Astrocyte (in vitro differentiated cells and primary cell): ENCODE measurements at regions not wholly inside any gene's neighbourhood (a gene's known extent, or its start where the extent isn't known, plus 50 kb on each side); places are given as distances from the start of the nearest gene placed in this dataset.

Experiments
- DNase-seq: peaks from one replicate; pipeline ENCODE4 v3.0.0-alpha.2; 2010; ENCODE audit warnings: low read depth
- FAIRE-seq: peaks from 2 replicates; lab custom pipeline; 2011; peaks lifted over from hg19 to GRCh38; lab: Jason Lieb, UNC
- H2AFZ ChIP-seq: 2 replicates; pipeline ENCODE4 v1.6.0; 2012; ENCODE audit warnings: low read depth, low read length, inconsistent platforms
- H3K27ac ChIP-seq: 2 replicates; pipeline ENCODE4 v1.5.1; 2011; ENCODE audit warnings: low read depth, low read length, inconsistent platforms
- H3K27me3 ChIP-seq: 2 replicates; pipeline ENCODE4 v1.6.0; 2011; ENCODE audit warnings: low read length, inconsistent platforms; ENCODE audit not compliant: insufficient read depth
- H3K36me3 ChIP-seq: 2 replicates; pipeline ENCODE4 v1.5.1; 2011; ENCODE audit warnings: low read length, inconsistent platforms; ENCODE audit not compliant: insufficient read depth
- H3K4me1 ChIP-seq: 2 replicates; pipeline ENCODE4 v1.5.1; 2011; ENCODE audit warnings: low read length, inconsistent platforms; ENCODE audit not compliant: insufficient read depth
- H3K4me2 ChIP-seq: 2 replicates; pipeline ENCODE4 v1.6.0; 2012; ENCODE audit warnings: low read length, inconsistent platforms
- H3K4me3 ChIP-seq: 2 replicates; pipeline ENCODE4 v1.5.1; 2011; ENCODE audit warnings: low read depth, mild to moderate bottlenecking, low read length, inconsistent platforms; ENCODE audit not compliant: insufficient read depth
- H3K79me2 ChIP-seq: 2 replicates; pipeline ENCODE4 v1.6.0; 2012; ENCODE audit warnings: mild to moderate bottlenecking, low read length, inconsistent platforms; ENCODE audit not compliant: insufficient read depth
- H3K9ac ChIP-seq: 2 replicates; pipeline ENCODE4 v1.6.0; 2012; ENCODE audit warnings: mild to moderate bottlenecking, low read length, inconsistent platforms
- H3K9me3 ChIP-seq: 2 replicates; pipeline ENCODE4 v1.5.1; 2012; ENCODE audit warnings: low read depth, mild to moderate bottlenecking, low read length, inconsistent platforms; ENCODE audit not compliant: insufficient read depth
- H4K20me1 ChIP-seq: 2 replicates; pipeline ENCODE4 v1.6.0; 2012; ENCODE audit warnings: low read length, inconsistent platforms; ENCODE audit not compliant: insufficient read depth
- H3K27ac Mint-ChIP-seq: one replicate; pipeline ENCODE4 v1.8.0; 2021; ENCODE audit warnings: mild to moderate bottlenecking, mixed read lengths; ENCODE audit not compliant: unreplicated experiment
- H3K27me3 Mint-ChIP-seq: one replicate; pipeline ENCODE4 v1.8.0; 2021; ENCODE audit warnings: low read depth, mixed read lengths; ENCODE audit not compliant: unreplicated experiment
- H3K36me3 Mint-ChIP-seq: one replicate; pipeline ENCODE4 v1.8.0; 2021; ENCODE audit warnings: low read depth, mixed read lengths; ENCODE audit not compliant: unreplicated experiment
- H3K4me1 Mint-ChIP-seq: one replicate; pipeline ENCODE4 v1.8.0; 2021; ENCODE audit warnings: low read depth, mixed read lengths; ENCODE audit not compliant: unreplicated experiment
- H3K4me3 Mint-ChIP-seq: one replicate; pipeline ENCODE4 v1.8.0; 2021; ENCODE audit warnings: mild to moderate bottlenecking, moderate library complexity, mixed read lengths; ENCODE audit not compliant: unreplicated experiment
- H3K9me3 Mint-ChIP-seq: one replicate; pipeline ENCODE4 v1.8.0; 2021; ENCODE audit warnings: mild to moderate bottlenecking, mixed read lengths; ENCODE audit not compliant: unreplicated experiment
- CTCF ChIP-seq: IDR thresholded peaks from 2 replicates; pipeline ENCODE4 v1.5.1; 2011; ENCODE audit warnings: low read depth, mild to moderate bottlenecking, inconsistent platforms, low read length, moderate library complexity; ENCODE audit not compliant: insufficient read depth
- EZH2 ChIP-seq: IDR thresholded peaks from 2 replicates; pipeline ENCODE4 v1.6.1; 2012; ENCODE audit warnings: mild to moderate bottlenecking, low read length, inconsistent platforms; ENCODE audit not compliant: insufficient read depth

GRCh38 chr4:137739391-137739790 is 207.1 kb upstream of the PCDH18 start:
- TF ChIP-seq CTCF (no peak), EZH2 (no peak)
- no peaks in the 10 kb centered on the region for H3K79me2 ChIP-seq
- H2AFZ ChIP-seq: no peak overlapping the region
- Mint-ChIP-seq H3K27me3 (no peaks in the 10 kb centered on the region), H3K4me1 (peaks cover 12% of the 10 kb centered on the region), H3K9me3 (peaks cover 6% of the 10 kb centered on the region), H3K4me3 (no peak overlapping the region), H3K27ac (no peak overlapping the region), H3K36me3 (no peaks in the 10 kb centered on the region)
- no peaks in the 10 kb centered on the region for H3K27me3 ChIP-seq
- H3K4me1 ChIP-seq: no peaks in the 10 kb centered on the region
- H3K4me3 ChIP-seq: no peak overlapping the region
- no peaks in the 10 kb centered on the region for H4K20me1 ChIP-seq
- no peak for DNase-seq
- no peaks in the 10 kb centered on the region for H3K36me3 ChIP-seq
- H3K4me2 ChIP-seq: no peak overlapping the region
- no peak overlapping the region for H3K27ac ChIP-seq
- no peak overlapping the region for H3K9ac ChIP-seq
- H3K9me3 ChIP-seq: no peaks in the 10 kb centered on the region
- FAIRE-seq: peak; percentile 63

GRCh38 chr4:137738375-137738990 is 206.2 kb upstream of the PCDH18 start:
- peaks cover 6% of the 10 kb centered on the region for H3K9me3 Mint-ChIP-seq
- TF ChIP-seq EZH2: no peak
- TF ChIP-seq CTCF: no peak
- no peak overlapping the region for H3K27ac ChIP-seq
- no peak overlapping the region for H3K4me3 Mint-ChIP-seq
- H3K36me3 Mint-ChIP-seq: no peaks in the 10 kb centered on the region
- H3K79me2 ChIP-seq: no peaks in the 10 kb centered on the region
- H3K4me1 ChIP-seq: no peaks in the 10 kb centered on the region
- H3K4me3 ChIP-seq: no peak overlapping the region
- no peaks in the 10 kb centered on the region for H4K20me1 ChIP-seq
- no peaks in the 10 kb centered on the region for H3K27me3 Mint-ChIP-seq
- H3K27me3 ChIP-seq: no peaks in the 10 kb centered on the region
- no peak overlapping the region for H3K4me2 ChIP-seq
- no peak overlapping the region for H2AFZ ChIP-seq
- H3K27ac Mint-ChIP-seq: no peak overlapping the region
- no peak for FAIRE-seq
- H3K4me1 Mint-ChIP-seq: peaks cover 12% of the 10 kb centered on the region
- no peak overlapping the region for H3K9ac ChIP-seq
- H3K36me3 ChIP-seq: no peaks in the 10 kb centered on the region
- no peak for DNase-seq
- H3K9me3 ChIP-seq: no peaks in the 10 kb centered on the region

- no peak for FAIRE-seq
- H4K20me1 ChIP-seq: no peaks in the 10 kb centered on the region
- Mint-ChIP-seq H3K4me3 (no peak overlapping the region), H3K27ac (no peak overlapping the region), H3K27me3 (no peaks in the 10 kb centered on the region), H3K36me3 (no peaks in the 10 kb centered on the region), H3K4me1 (peaks cover 11% of the 10 kb centered on the region), H3K9me3 (peaks cover 11% of the 10 kb centered on the region)
- DNase-seq: no peak
- no peak overlapping the region for H3K27ac ChIP-seq
- H2AFZ ChIP-seq: no peak overlapping the region
- H3K4me1 ChIP-seq: no peaks in the 10 kb centered on the region
- no peak for TF ChIP-seq EZH2
- TF ChIP-seq CTCF: no peak
- no peak overlapping the region for H3K4me2 ChIP-seq
- no peaks in the 10 kb centered on the region for H3K79me2 ChIP-seq
- H3K27me3 ChIP-seq: no peaks in the 10 kb centered on the region
- no peak overlapping the region for H3K9ac ChIP-seq
- no peak overlapping the region for H3K4me3 ChIP-seq
- H3K9me3 ChIP-seq: no peaks in the 10 kb centered on the region
- no peaks in the 10 kb centered on the region for H3K36me3 ChIP-seq
Observed at GRCh38 chr4:137735561-137736104, 203.3 kb upstream of the PCDH18 start.
